HG03060 (cell line): ENCODE measurements at regions not wholly inside any gene's neighbourhood (a gene's known extent, or its start where the extent isn't known, plus 50 kb on each side); places are given as distances from the start of the nearest gene placed in this dataset.

Experiments used
- ATAC-seq: cut with Tn5 transposase; IDR thresholded peaks from one replicate; pipeline ENCODE4 v1.9.1; 2021; ENCODE audit warnings: low read depth, moderate number of reproducible peaks; ENCODE audit not compliant: unreplicated experiment

- no peak for ATAC-seq
These were observed 348.5 kb upstream of the RGS6 start for GRCh38 chr14:71583705-71584104.

GRCh38 chr14:71585361-71585760 is 346.9 kb upstream of the RGS6 start:
- no peak for ATAC-seq

GRCh38 chr14:71586131-71586897 is 345.9 kb upstream of the RGS6 start:
- no peak for ATAC-seq

- no peak for ATAC-seq
These were observed 344.2 kb upstream of the RGS6 start for GRCh38 chr14:71588028-71588427.

GRCh38 chr14:71588576-71589215 is 343.5 kb upstream of the RGS6 start:
- no peak for ATAC-seq

GRCh38 chr14:71589609-71590008 is 342.6 kb upstream of the RGS6 start:
- ATAC-seq = no peak

GRCh38 chr14:71590131-71590530 is 342.1 kb upstream of the RGS6 start:
- ATAC-seq = no peak

- no peak for ATAC-seq
These were observed 341.0 kb upstream of the RGS6 start for GRCh38 chr14:71591231-71591630.

- ATAC-seq = no peak
These were observed 340.3 kb upstream of the RGS6 start for GRCh38 chr14:71591929-71592328.

GRCh38 chr14:71592361-71592760 is 339.9 kb upstream of the RGS6 start:
- no peak for ATAC-seq

GRCh38 chr14:71593966-71594365 is 338.3 kb upstream of the RGS6 start:
- ATAC-seq = no peak

- ATAC-seq = no peak
These were observed 337.4 kb upstream of the RGS6 start for GRCh38 chr14:71594821-71595220.

GRCh38 chr14:71595441-71595840 is 336.8 kb upstream of the RGS6 start:
- no peak for ATAC-seq

- peak; percentile 8 for ATAC-seq
These were observed 334.8 kb upstream of the RGS6 start for GRCh38 chr14:71597287-71597920.

- ATAC-seq = peak; percentile 65
These were observed 334.1 kb upstream of the RGS6 start for GRCh38 chr14:71597955-71598660.

- ATAC-seq = no peak
These were observed 331.9 kb upstream of the RGS6 start for GRCh38 chr14:71600309-71600708.

- ATAC-seq = no peak
These were observed 329.7 kb upstream of the RGS6 start for GRCh38 chr14:71602524-71602923.

- ATAC-seq = no peak
These were observed 328.0 kb upstream of the RGS6 start for GRCh38 chr14:71604231-71604630.

- ATAC-seq = no peak
These were observed 326.2 kb upstream of the RGS6 start for GRCh38 chr14:71606064-71606463.

- no peak for ATAC-seq
These were observed 325.7 kb upstream of the RGS6 start for GRCh38 chr14:71606575-71606974.

GRCh38 chr14:71607056-71607455 is 325.2 kb upstream of the RGS6 start:
- ATAC-seq = no peak
